ENCODE measurements at regions not wholly inside any gene's neighbourhood (a gene's known extent, or its start where the extent isn't known, plus 50 kb on each side); places are given as distances from the start of the nearest gene placed in this dataset.

DNA sequence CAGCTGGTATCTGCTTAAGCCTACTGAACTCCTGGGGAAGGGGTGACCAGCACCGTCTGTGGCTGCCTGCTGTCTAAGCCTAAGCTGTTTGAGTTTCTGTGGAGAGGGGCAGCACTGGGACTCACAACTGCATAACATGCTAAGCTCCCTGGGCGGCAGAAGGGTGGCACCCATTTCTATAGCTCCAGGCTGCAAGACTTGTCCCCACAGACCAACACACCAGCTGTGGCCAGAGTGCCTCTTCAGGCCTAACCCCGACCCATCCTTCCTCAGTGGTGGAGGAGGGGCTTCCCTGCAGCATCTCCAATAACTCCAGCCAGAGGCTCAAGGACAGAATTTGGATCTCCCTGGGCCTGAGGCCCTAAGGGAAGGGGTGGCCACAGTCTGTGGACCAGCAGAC, 464.1 kb downstream of the SEMA3D start (continued):
- TF ChIP-seq YY1 (IDR thresholded peaks at IDR 0.05; ENCODE audit: extremely low read depth, insufficient replicate concordance, low read depth, low read length) (no peak), ZNF274 (IDR thresholded peaks at IDR 0.05; ENCODE audit: low read depth, low read length) (no peak), CEBPB (IDR thresholded peaks at IDR 0.05; ENCODE audit: low read depth) (no peak), EGR1 (IDR thresholded peaks at IDR 0.05; ENCODE audit: low read depth) (no peak), MAX (IDR thresholded peaks at IDR 0.05) (no peak), SRF (IDR thresholded peaks at IDR 0.05; ENCODE audit: low read depth) (no peak)

- intact Hi-C loops (cut with micrococcal nuclease), result no loop called here
- Histone ChIP-seq H4K20me1 (ENCODE audit: insufficient read depth) (no peaks in the 10 kb centered on the region), H3K9me3 (ENCODE audit: control insufficient read depth in 1 of 2, insufficient read depth in 1 of 2, low read depth in 1 of 2, low read length in 2 of 2) (no peaks in the 10 kb centered on the region), H3K27me3 (ENCODE audit: insufficient read depth, low read length) (no peaks in the 10 kb centered on the region), H3K4me2 (ENCODE audit: low read length) (no peak overlapping the region), H3K4me1 (ENCODE audit: control insufficient read depth in 1 of 2, insufficient read depth in 2 of 2, low read length in 2 of 2) (no peaks in the 10 kb centered on the region), H2AFZ (ENCODE audit: low read depth, low read length, poor library complexity, severe bottlenecking) (no peak overlapping the region), H3K9ac (ENCODE audit: low read length) (no peak overlapping the region), H3K27ac (ENCODE audit: low read depth, low read length) (no peak overlapping the region), H3K9me2 (ENCODE audit: insufficient read depth) (no peaks in the 10 kb centered on the region), H3K4me3 (replicated peaks in 1 of 2; ENCODE audit: low read depth in 1 of 2, low read length in 2 of 2) (no peak overlapping the region), H3K36me3 (ENCODE audit: control insufficient read depth in 1 of 2, insufficient read depth in 2 of 2, low read length in 2 of 2) (no peaks in the 10 kb centered on the region), H3K79me2 (ENCODE audit: insufficient read depth, low read length) (no peaks in the 10 kb centered on the region)
- ChIA-PET POLR2A (no interaction called here), RAD21 (ENCODE audit: low non-redundant PET in 1 of 2, low total read pairs in 2 of 2, uncharacterized antibody in 2 of 2, unreplicated experiment in 2 of 2) (no interaction called here), CTCF (no interaction called here)
- BruUV-seq (replicated peaks), result no TSS peak
- DNase-seq (ENCODE audit: low read depth, low spot score), result no peak
- ATAC-seq, result no peak
- TF ChIP-seq SRF (IDR thresholded peaks at IDR 0.05; ENCODE audit: low read depth) (no peak), ZFX (IDR thresholded peaks at IDR 0.05) (no peak), ZNF274 (IDR thresholded peaks at IDR 0.05; ENCODE audit: low read depth, low read length) (no peak), TCF7L2 (IDR thresholded peaks at IDR 0.05; ENCODE audit: borderline replicate concordance, extremely low read depth, insufficient read depth, insufficient read length) (no peak), POLR2AphosphoS5 (IDR thresholded peaks at IDR 0.05; ENCODE audit: low read depth, low read length) (no peak), MAX (IDR thresholded peaks at IDR 0.05) (no peak), ZBTB33 (IDR thresholded peaks at IDR 0.05; ENCODE audit: extremely low read depth, insufficient replicate concordance, low read length) (no peak), YY1 (IDR thresholded peaks at IDR 0.05; ENCODE audit: extremely low read depth, insufficient replicate concordance, low read depth, low read length) (no peak), POLR2A (IDR thresholded peaks at IDR 0.05; ENCODE audit: borderline replicate concordance, extremely low read depth, insufficient read depth, insufficient read length) (no peak), EGR1 (IDR thresholded peaks at IDR 0.05; ENCODE audit: low read depth) (no peak), EZH2 (IDR thresholded peaks at IDR 0.05) (no peak), EZH2phosphoT487 (IDR thresholded peaks at IDR 0.05; ENCODE audit: borderline replicate concordance) (no peak), CEBPB (IDR thresholded peaks at IDR 0.05; ENCODE audit: low read depth) (no peak), CBX3 (IDR thresholded peaks at IDR 0.05; ENCODE audit: low read depth) (no peak), FOSL1 (IDR thresholded peaks at IDR 0.05; ENCODE audit: low read depth) (no peak), SIN3A (IDR thresholded peaks at IDR 0.05; ENCODE audit: low read depth) (no peak)
- TF ChIP-seq, protein P1, sequence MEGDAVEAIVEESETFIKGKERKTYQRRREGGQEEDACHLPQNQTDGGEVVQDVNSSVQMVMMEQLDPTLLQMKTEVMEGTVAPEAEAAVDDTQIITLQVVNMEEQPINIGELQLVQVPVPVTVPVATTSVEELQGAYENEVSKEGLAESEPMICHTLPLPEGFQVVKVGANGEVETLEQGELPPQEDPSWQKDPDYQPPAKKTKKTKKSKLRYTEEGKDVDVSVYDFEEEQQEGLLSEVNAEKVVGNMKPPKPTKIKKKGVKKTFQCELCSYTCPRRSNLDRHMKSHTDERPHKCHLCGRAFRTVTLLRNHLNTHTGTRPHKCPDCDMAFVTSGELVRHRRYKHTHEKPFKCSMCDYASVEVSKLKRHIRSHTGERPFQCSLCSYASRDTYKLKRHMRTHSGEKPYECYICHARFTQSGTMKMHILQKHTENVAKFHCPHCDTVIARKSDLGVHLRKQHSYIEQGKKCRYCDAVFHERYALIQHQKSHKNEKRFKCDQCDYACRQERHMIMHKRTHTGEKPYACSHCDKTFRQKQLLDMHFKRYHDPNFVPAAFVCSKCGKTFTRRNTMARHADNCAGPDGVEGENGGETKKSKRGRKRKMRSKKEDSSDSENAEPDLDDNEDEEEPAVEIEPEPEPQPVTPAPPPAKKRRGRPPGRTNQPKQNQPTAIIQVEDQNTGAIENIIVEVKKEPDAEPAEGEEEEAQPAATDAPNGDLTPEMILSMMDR (IDR thresholded peaks at IDR 0.05 in 2 of 3, conservative IDR thresholded peaks at IDR 0.05 in 1 of 3; ENCODE audit: borderline replicate concordance in 1 of 3, insufficient read depth in 1 of 3, low read depth in 2 of 3, low read length in 2 of 3), result no peak
Measured at GRCh38 chr7:84722086-84722485, 464.8 kb downstream of the SEMA3D start.

All from HCT116 (cell line).